ENCODE measurements at regions not wholly inside any gene's neighbourhood (a gene's known extent, or its start where the extent isn't known, plus 50 kb on each side); places are given as distances from the start of the nearest gene placed in this dataset.

DNA sequence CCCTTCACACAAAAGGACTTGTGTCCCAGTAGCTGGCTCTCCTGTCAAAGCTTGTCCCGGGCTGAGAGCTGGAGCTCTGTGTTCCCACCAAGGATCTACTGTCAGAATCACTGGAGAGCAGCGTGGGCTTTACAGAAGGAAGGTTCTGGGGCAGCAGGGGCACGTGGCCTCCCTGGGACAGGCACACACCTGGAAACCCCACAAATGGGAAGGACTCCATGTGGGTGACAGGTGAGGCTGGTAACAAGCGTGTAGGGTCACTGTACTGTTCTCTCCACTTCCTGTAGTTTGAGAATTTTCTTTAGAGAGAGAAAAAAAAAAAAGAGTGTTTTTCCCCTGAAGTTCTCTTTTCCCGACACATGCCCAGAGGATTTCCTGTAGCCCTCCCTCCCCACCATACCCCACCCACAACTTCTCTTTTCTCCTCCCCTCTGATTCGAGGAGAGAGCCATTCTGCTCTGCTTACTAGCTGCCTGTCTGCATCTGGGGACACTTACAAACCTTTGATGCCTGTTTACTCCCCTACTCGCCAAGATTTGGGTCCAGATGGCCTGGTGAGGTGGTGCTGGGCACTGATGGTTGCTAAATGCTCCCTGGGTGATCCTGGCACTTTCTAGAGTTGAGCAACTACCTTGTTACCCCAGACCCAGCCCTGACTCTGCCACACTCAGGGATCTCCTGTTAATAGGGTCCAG, 84.1 kb upstream of the SIRPA start:
- Histone ChIP-seq H3K36me3 (no peaks in the 10 kb centered on the region), H3K9me3 (no peaks in the 10 kb centered on the region), H3K27me3 (no peaks in the 10 kb centered on the region), H3K4me3 (no peak overlapping the region), H3K4me1 (peaks cover 0 to 60% (median 36%) of the 10 kb centered on the region in 12 donors), H3K27ac (peak overlapping the region; percentile 3 to 92 (median 72))
- 31 to 50% (median 35%) methylated on average over 7 of the region's 7 CpGs for WGBS, 4 donors
- intact Hi-C loops (cut with DNase I): loop anchor here in 1 of 10 donors (5.0 kb wide), 1 partner anchor 291 kb away; the partner anchor contains the start of gene STK35
- DNase-seq (peak in 3 of 5 donors; percentile 38 to 54 (median 44)), ATAC-seq (peak; percentile 32 to 79 (median 65))
- TF ChIP-seq POLR2A (IDR thresholded peaks at IDR 0.05): no peak
- TF ChIP-seq, protein P1, sequence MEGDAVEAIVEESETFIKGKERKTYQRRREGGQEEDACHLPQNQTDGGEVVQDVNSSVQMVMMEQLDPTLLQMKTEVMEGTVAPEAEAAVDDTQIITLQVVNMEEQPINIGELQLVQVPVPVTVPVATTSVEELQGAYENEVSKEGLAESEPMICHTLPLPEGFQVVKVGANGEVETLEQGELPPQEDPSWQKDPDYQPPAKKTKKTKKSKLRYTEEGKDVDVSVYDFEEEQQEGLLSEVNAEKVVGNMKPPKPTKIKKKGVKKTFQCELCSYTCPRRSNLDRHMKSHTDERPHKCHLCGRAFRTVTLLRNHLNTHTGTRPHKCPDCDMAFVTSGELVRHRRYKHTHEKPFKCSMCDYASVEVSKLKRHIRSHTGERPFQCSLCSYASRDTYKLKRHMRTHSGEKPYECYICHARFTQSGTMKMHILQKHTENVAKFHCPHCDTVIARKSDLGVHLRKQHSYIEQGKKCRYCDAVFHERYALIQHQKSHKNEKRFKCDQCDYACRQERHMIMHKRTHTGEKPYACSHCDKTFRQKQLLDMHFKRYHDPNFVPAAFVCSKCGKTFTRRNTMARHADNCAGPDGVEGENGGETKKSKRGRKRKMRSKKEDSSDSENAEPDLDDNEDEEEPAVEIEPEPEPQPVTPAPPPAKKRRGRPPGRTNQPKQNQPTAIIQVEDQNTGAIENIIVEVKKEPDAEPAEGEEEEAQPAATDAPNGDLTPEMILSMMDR (IDR thresholded peaks at IDR 0.05): no peak

GRCh38 chr20:1810572-1810925, 84.7 kb upstream of the SIRPA start:
- H3K36me3 ChIP-seq: no peaks in the 10 kb centered on the region
- TF ChIP-seq, protein P1 (IDR thresholded peaks at IDR 0.05): no peak
- TF ChIP-seq POLR2A (IDR thresholded peaks at IDR 0.05): no peak
- DNase-seq (no peak), ATAC-seq (no peak)
- H3K27me3 ChIP-seq: no peaks in the 10 kb centered on the region
- no peaks in the 10 kb centered on the region for H3K9me3 ChIP-seq
- intact Hi-C loops (cut with DNase I): loop anchor here in 1 of 10 donors (5.0 kb wide), 1 partner anchor 292 kb away; the partner anchor contains the start of gene STK35
- WGBS, 4 donors: 82 to 89% (median 86%) methylated on average over 5 of the region's 5 CpGs
- peaks cover 0 to 55% (median 32%) of the 10 kb centered on the region in 12 donors for H3K4me1 ChIP-seq
- peak overlapping the region in 10 of 12 donors; percentile 18 to 92 (median 73) for H3K27ac ChIP-seq
- no peak overlapping the region for H3K4me3 ChIP-seq

- DNase-seq (no peak), ATAC-seq (no peak)
- TF ChIP-seq POLR2A (IDR thresholded peaks at IDR 0.05): no peak
- TF ChIP-seq, protein P1 (IDR thresholded peaks at IDR 0.05): no peak
- intact Hi-C loops (cut with DNase I): loop anchor here in 2 of 10 donors (5.0 to 10.0 kb wide), 2 partner anchors 85 to 292 kb away; partner anchors contain the start of genes SIRPA (in 1 of the 2) and STK35 (in 1 of the 2)
- no peaks in the 10 kb centered on the region for H3K36me3 ChIP-seq
- H3K27me3 ChIP-seq: no peaks in the 10 kb centered on the region
- no peaks in the 10 kb centered on the region for H3K9me3 ChIP-seq
- peaks cover 0 to 58% (median 32%) of the 10 kb centered on the region in 12 donors for H3K4me1 ChIP-seq
- WGBS, 4 donors: 89 to 94% (median 90%) methylated on average over 10 of the region's 10 CpGs
- H3K4me3 ChIP-seq: no peak overlapping the region
- H3K27ac ChIP-seq: peak overlapping the region in 6 of 12 donors; percentile 58 to 92 (median 72)
These were observed 85.3 kb upstream of the SIRPA start for GRCh38 chr20:1809611-1810510.

GRCh38 chr20:1809131-1809572, 86.1 kb upstream of the SIRPA start:
- ATAC-seq (no peak), DNase-seq (no peak)
- Histone ChIP-seq H3K27ac (no peak overlapping the region), H3K4me3 (no peak overlapping the region), H3K4me1 (peaks cover 0 to 65% (median 32%) of the 10 kb centered on the region in 12 donors), H3K36me3 (no peaks in the 10 kb centered on the region), H3K27me3 (no peaks in the 10 kb centered on the region), H3K9me3 (no peaks in the 10 kb centered on the region)
- TF ChIP-seq, protein P1 (IDR thresholded peaks at IDR 0.05): no peak
- no peak for TF ChIP-seq POLR2A (IDR thresholded peaks at IDR 0.05)
- intact Hi-C loops (cut with DNase I): loop anchor here in 1 of 10 donors (10.0 kb wide), 1 partner anchor 86 kb away; the partner anchor contains the start of gene SIRPA
- WGBS, 4 donors: 53 to 79% (median 71%) methylated on average over 2 of the region's 2 CpGs
